A673 (cell line): ENCODE measurements at regions not wholly inside any gene's neighbourhood (a gene's known extent, or its start where the extent isn't known, plus 50 kb on each side); places are given as distances from the start of the nearest gene placed in this dataset.
"Not testable (repeated sequence)": the region's sequence is repeated elsewhere in the genome, so short reads cannot be mapped to it uniquely, and the experiment has no call there.

Source experiments
- CTCF ChIP-seq: fragments of 300-800, 200-600 bp; sonication (generic); conservative IDR thresholded peaks from 2 replicates; pipeline ENCODE4 v1.5.1; 2017; ENCODE audit warnings: low read depth, mild to moderate bottlenecking, antibody characterized with exemption, low read length, moderate library complexity, mixed read lengths
- EZH2 ChIP-seq: fragments of 200-600 bp; sonication (generic); IDR thresholded peaks from 2 replicates; pipeline ENCODE4 v1.6.1; 2017; ENCODE audit warnings: borderline replicate concordance, low read depth, mild to moderate bottlenecking, mixed read lengths, antibody characterized with exemption, low read length; ENCODE audit not compliant: poor library complexity, severe bottlenecking

GRCh38 chr9:30069236-30069635, 2315.2 kb upstream of the ACO1 start:
- TF ChIP-seq CTCF, EZH2: not testable (repeated sequence)
